H9 (cell line): ENCODE measurements at regions not wholly inside any gene's neighbourhood (a gene's known extent, or its start where the extent isn't known, plus 50 kb on each side); places are given as distances from the start of the nearest gene placed in this dataset.

Source experiments
- DNase-seq: peaks from one replicate; pipeline ENCODE4 v3.0.0-alpha.2; 2017
- H2AFZ ChIP-seq: one replicate; pipeline ENCODE4 v1.6.1; 2013; ENCODE audit warnings: mild to moderate bottlenecking, low read length, control low read depth, moderate library complexity
- H2AK5ac ChIP-seq: 2 replicates; pipeline ENCODE4 v1.6.1; 2013; ENCODE audit warnings: low read length, control low read depth, mixed read lengths; ENCODE audit not compliant: insufficient read length
- H2BK120ac ChIP-seq: one replicate; pipeline ENCODE4 v1.6.1; 2013; ENCODE audit warnings: low read depth, mild to moderate bottlenecking, low read length, control low read depth, inconsistent platforms; ENCODE audit not compliant: poor library complexity, severe bottlenecking
- H2BK12ac ChIP-seq: 2 replicates; pipeline ENCODE4 v1.6.1; 2013; ENCODE audit warnings: low read length, control low read depth, mixed read lengths, low read depth; ENCODE audit not compliant: insufficient read length
- H2BK15ac ChIP-seq: 2 replicates; pipeline ENCODE4 v1.6.1; 2013; ENCODE audit warnings: low read depth, low read length, control low read depth
- H2BK20ac ChIP-seq: one replicate; pipeline ENCODE4 v1.6.1; 2013; ENCODE audit warnings: low read depth, mild to moderate bottlenecking, low read length, control low read depth, inconsistent platforms; ENCODE audit not compliant: poor library complexity, severe bottlenecking
- H2BK5ac ChIP-seq: 2 replicates; pipeline ENCODE4 v1.6.1; 2013; ENCODE audit warnings: low read length, control low read depth, mixed read lengths; ENCODE audit not compliant: insufficient read length
- H3K14ac ChIP-seq: 2 replicates; pipeline ENCODE4 v1.6.1; 2013; ENCODE audit warnings: low read length, control low read depth; ENCODE audit not compliant: insufficient read depth
- H3K18ac ChIP-seq: 2 replicates; pipeline ENCODE4 v1.6.1; 2013; ENCODE audit warnings: low read depth, mild to moderate bottlenecking, mixed read lengths, low read length, control low read depth; ENCODE audit not compliant: insufficient read length
- H3K23ac ChIP-seq: 2 replicates; pipeline ENCODE4 v1.6.1; 2013; ENCODE audit warnings: low read length, control low read depth, mixed read lengths, low read depth; ENCODE audit not compliant: insufficient read length
- H3K23me2 ChIP-seq: 2 replicates; pipeline ENCODE4 v1.6.1; 2013; ENCODE audit warnings: low read depth, mild to moderate bottlenecking, mixed read lengths, low read length, control low read depth; ENCODE audit not compliant: insufficient read length, poor library complexity, severe bottlenecking
- H3K27ac ChIP-seq: 2 replicates; pipeline ENCODE4 v1.5.1; 2013; ENCODE audit warnings: low read length, control low read depth, mixed read lengths, low read depth; ENCODE audit not compliant: insufficient read length
- H3K27me3 ChIP-seq: 2 replicates; pipeline ENCODE4 v1.6.1; 2013; ENCODE audit warnings: low read length, control low read depth, inconsistent platforms; ENCODE audit not compliant: insufficient read depth
- H3K4ac ChIP-seq: 2 replicates; pipeline ENCODE4 v1.6.1; 2013; ENCODE audit warnings: low read depth, mild to moderate bottlenecking, control low read depth, inconsistent platforms, low read length, moderate library complexity
- H3K4me1 ChIP-seq: 2 replicates; pipeline ENCODE4 v1.6.1; 2013; ENCODE audit warnings: low read length, control low read depth, inconsistent platforms; ENCODE audit not compliant: insufficient read depth
- H3K4me2 ChIP-seq: 2 replicates; pipeline ENCODE4 v1.6.1; 2013; ENCODE audit warnings: low read length, control low read depth, mixed read lengths; ENCODE audit not compliant: insufficient read length, insufficient read depth
- H3K56ac ChIP-seq: 2 replicates; pipeline ENCODE4 v1.6.1; 2013; ENCODE audit warnings: low read depth, mild to moderate bottlenecking, mixed read lengths, low read length, control low read depth; ENCODE audit not compliant: insufficient read length
- H3K79me1 ChIP-seq: 2 replicates; pipeline ENCODE4 v1.6.1; 2013; ENCODE audit warnings: low read depth, mild to moderate bottlenecking, moderate library complexity, low read length, control low read depth, inconsistent platforms; ENCODE audit not compliant: insufficient read depth, poor library complexity, severe bottlenecking
- H3K79me2 ChIP-seq: 2 replicates; pipeline ENCODE4 v1.6.1; 2013; ENCODE audit warnings: low read length, control low read depth, inconsistent platforms; ENCODE audit not compliant: insufficient read depth
- H3K9ac ChIP-seq: 2 replicates; pipeline ENCODE4 v1.6.1; 2013; ENCODE audit warnings: low read length, control low read depth, mixed read lengths; ENCODE audit not compliant: insufficient read length; ENCODE audit errors: extremely low read depth
- H3K9me3 ChIP-seq: one replicate; pipeline ENCODE4 v1.6.1; 2013; ENCODE audit warnings: low read depth, low read length, inconsistent platforms; ENCODE audit not compliant: control insufficient read depth
- H3T11ph ChIP-seq: one replicate; pipeline ENCODE4 v1.6.1; 2013; ENCODE audit warnings: mild to moderate bottlenecking, low read length, control low read depth, inconsistent platforms
- H4K20me1 ChIP-seq: one replicate; pipeline ENCODE4 v1.6.1; 2013; ENCODE audit not compliant: control insufficient read depth, insufficient read length, insufficient read depth
- H4K5ac ChIP-seq: 2 replicates; pipeline ENCODE4 v1.6.1; 2013; ENCODE audit warnings: low read depth, mild to moderate bottlenecking, mixed read lengths, low read length, control low read depth; ENCODE audit not compliant: insufficient read length
- H4K8ac ChIP-seq: replicated peaks from 2 replicates; pipeline ENCODE4 v1.6.1; 2013; ENCODE audit warnings: low read length, control low read depth, mixed read lengths, low read depth; ENCODE audit not compliant: insufficient read length
- H4K91ac ChIP-seq: 2 replicates; pipeline ENCODE4 v1.6.1; 2013; ENCODE audit warnings: low read depth, mild to moderate bottlenecking, moderate library complexity, mixed read lengths, low read length, control low read depth; ENCODE audit not compliant: insufficient read length
- H3K27ac Mint-ChIP-seq, 3 experiments: 2 replicates in 2 of 3; 3 replicates in 1 of 3; pipeline ENCODE4 v1.8.0; 2020 to 2021; ENCODE audit warnings: mixed read lengths in 3 of 3, mild to moderate bottlenecking in 1 of 3, moderate library complexity in 1 of 3
- H3K27me3 Mint-ChIP-seq: 2 replicates; pipeline ENCODE4 v1.8.0; 2021; ENCODE audit warnings: low read depth, mild to moderate bottlenecking, moderate library complexity, mixed read lengths
- H3K36me3 Mint-ChIP-seq, 3 experiments: 2 replicates in 2 of 3; 3 replicates in 1 of 3; pipeline ENCODE4 v1.8.0; 2020 to 2021; ENCODE audit warnings: low read depth in 3 of 3, mixed read lengths in 3 of 3; ENCODE audit not compliant: insufficient read depth in 1 of 3
- H3K4me1 Mint-ChIP-seq, 2 experiments: 2 replicates each; pipeline ENCODE4 v1.8.0; 2020; ENCODE audit warnings: mixed read lengths in 2 of 2
- H3K4me3 Mint-ChIP-seq, 2 experiments: 2 replicates in 1 of 2; 3 replicates in 1 of 2; pipeline ENCODE4 v1.8.0; 2020 to 2021; ENCODE audit warnings: mild to moderate bottlenecking in 2 of 2, mixed read lengths in 2 of 2, moderate library complexity in 1 of 2
- H3K9me3 Mint-ChIP-seq, 2 experiments: 2 replicates in 1 of 2; 3 replicates in 1 of 2; pipeline ENCODE4 v1.8.0; 2020; ENCODE audit warnings: mild to moderate bottlenecking in 2 of 2, mixed read lengths in 2 of 2, moderate library complexity in 1 of 2
- WGBS: extraction: QIAGEN DNeasy Blood & Tissue Kit; methylation state at CpG from one replicate; pipeline ENCODE4 v1.1.7; 2013; ENCODE audit warnings: missing lambda C conversion rate, low lambda C conversion rate, mixed read lengths; ENCODE audit not compliant: insufficient read length; ENCODE audit errors: extremely low coverage; 5-methylcytosine and 5-hydroxymethylcytosine counted together
- TF ChIP-seq, protein P1 (sequence below): fragments of 200-600 bp; sonication (generic); conservative IDR thresholded peaks from 3 replicates; pipeline ENCODE4 v1.8.0; 2021; ENCODE audit warnings: antibody characterized with exemption, mild to moderate bottlenecking

DNA sequence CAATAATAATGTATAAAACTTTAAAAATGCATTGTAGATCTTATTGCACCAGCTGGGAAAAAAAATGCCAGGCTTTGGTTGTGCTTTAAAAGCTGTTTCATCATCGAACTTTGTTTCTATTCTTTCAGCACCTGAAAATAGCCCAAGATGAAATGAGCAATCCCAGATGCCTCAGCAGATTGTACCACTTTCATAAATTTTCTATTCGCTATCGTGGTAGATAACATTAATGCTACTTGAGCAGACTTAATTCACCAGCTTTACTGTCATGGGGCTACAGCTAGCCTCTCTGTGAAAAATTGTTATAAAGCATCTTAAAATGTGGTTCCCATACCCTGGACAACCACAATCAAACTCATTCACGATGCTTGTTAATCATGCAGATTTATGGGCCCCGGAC lies 599.6 kb upstream of the HS3ST1 start:
- Histone ChIP-seq H3K56ac (no peak overlapping the region), H4K5ac (no peak overlapping the region), H3K4me2 (no peak overlapping the region), H3K4ac (no peak overlapping the region), H3K27me3 (no peaks in the 10 kb centered on the region), H2BK20ac (no peak overlapping the region), H3K9ac (no peak overlapping the region), H3K9me3 (no peaks in the 10 kb centered on the region), H4K8ac (no peak overlapping the region), H2BK120ac (no peak overlapping the region), H2BK12ac (no peak overlapping the region), H2AFZ (no peak overlapping the region), H3T11ph (no peak overlapping the region), H3K4me1 (no peaks in the 10 kb centered on the region), H3K23ac (no peak overlapping the region), H4K20me1 (no peaks in the 10 kb centered on the region), H2BK15ac (no peak overlapping the region), H2BK5ac (no peak overlapping the region), H3K23me2 (no peaks in the 10 kb centered on the region), H2AK5ac (no peak overlapping the region), H3K14ac (no peak overlapping the region), H3K18ac (no peak overlapping the region), H3K27ac (no peak overlapping the region), H4K91ac (no peak overlapping the region), H3K79me1 (no peaks in the 10 kb centered on the region), H3K79me2 (no peaks in the 10 kb centered on the region)
- no peak for DNase-seq
- TF ChIP-seq, protein P1, sequence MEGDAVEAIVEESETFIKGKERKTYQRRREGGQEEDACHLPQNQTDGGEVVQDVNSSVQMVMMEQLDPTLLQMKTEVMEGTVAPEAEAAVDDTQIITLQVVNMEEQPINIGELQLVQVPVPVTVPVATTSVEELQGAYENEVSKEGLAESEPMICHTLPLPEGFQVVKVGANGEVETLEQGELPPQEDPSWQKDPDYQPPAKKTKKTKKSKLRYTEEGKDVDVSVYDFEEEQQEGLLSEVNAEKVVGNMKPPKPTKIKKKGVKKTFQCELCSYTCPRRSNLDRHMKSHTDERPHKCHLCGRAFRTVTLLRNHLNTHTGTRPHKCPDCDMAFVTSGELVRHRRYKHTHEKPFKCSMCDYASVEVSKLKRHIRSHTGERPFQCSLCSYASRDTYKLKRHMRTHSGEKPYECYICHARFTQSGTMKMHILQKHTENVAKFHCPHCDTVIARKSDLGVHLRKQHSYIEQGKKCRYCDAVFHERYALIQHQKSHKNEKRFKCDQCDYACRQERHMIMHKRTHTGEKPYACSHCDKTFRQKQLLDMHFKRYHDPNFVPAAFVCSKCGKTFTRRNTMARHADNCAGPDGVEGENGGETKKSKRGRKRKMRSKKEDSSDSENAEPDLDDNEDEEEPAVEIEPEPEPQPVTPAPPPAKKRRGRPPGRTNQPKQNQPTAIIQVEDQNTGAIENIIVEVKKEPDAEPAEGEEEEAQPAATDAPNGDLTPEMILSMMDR = no peak
- Mint-ChIP-seq H3K36me3 (peaks cover 0 to 2% (median 0%) of the 10 kb centered on the region in 3 experiments; a peak in 1 of 7 replicates), H3K4me1 (no peaks in the 10 kb centered on the region), H3K27me3 (no peaks in the 10 kb centered on the region; the same call in 1 of the 2 replicates), H3K27ac (no peak overlapping the region), H3K9me3 (peaks cover 0 to 3% of the 10 kb centered on the region in 2 experiments; a peak in 3 of 5 replicates), H3K4me3 (no peak overlapping the region)
- no CpG with 5 or more reads among the region's 5 CpGs for WGBS
